Stomach (tissue), 4 donors: ENCODE measurements at regions not wholly inside any gene's neighbourhood (a gene's known extent, or its start where the extent isn't known, plus 50 kb on each side); places are given as distances from the start of the nearest gene placed in this dataset.

Experiments used
- CTCF ChIP-seq, 7 experiments: fragments of 450-650 bp in 4 of 7; fragments of 200-600 bp in 3 of 7; sonication (generic) in 3 of 7; IDR thresholded peaks; one replicate each; pipeline ENCODE4 v1.5.1; 2016 to 2019; ENCODE audit warnings: antibody characterized with exemption in 7 of 7, control low read depth in 2 of 7, mild to moderate bottlenecking in 1 of 7
- POLR2A ChIP-seq, 4 donors: fragments of 450-650 bp; IDR thresholded peaks; one replicate each; pipeline ENCODE4 v1.6.1; 2016; ENCODE audit warnings: antibody characterized with exemption in 4 of 4, control low read depth in 2 of 4, mild to moderate bottlenecking in 1 of 4, moderate library complexity in 1 of 4

- TF ChIP-seq CTCF (IDR thresholded peaks at IDR 0.05) (no peak), POLR2A (IDR thresholded peaks at IDR 0.05) (no peak)
These were observed 465.1 kb downstream of the LPIN1 start for GRCh38 chr2:12211326-12212175.
